HCT116 (cell line): ENCODE measurements at regions not wholly inside any gene's neighbourhood (a gene's known extent, or its start where the extent isn't known, plus 50 kb on each side); places are given as distances from the start of the nearest gene placed in this dataset.
A peak's percentile ranks its signal among the peaks of the same experiment; 100 is the strongest.

Experiments
- ATAC-seq: fragments of 200-7000 bp; cut with Tn5 transposase; 2 replicates; pipeline ENCODE4 v1.9.1; 2020; ENCODE audit warnings: mild to moderate bottlenecking, moderate library complexity
- BruUV-seq: library from RNA; stranded (reverse); fragments of 400-500 nt; replicated peaks from 2 replicates; lab custom pipeline; 2021; lab: Mats Ljungman, UMichigan
- CTCF ChIA-PET: fragments of 300-600 bp; sonication (Branson Sonifier 250); formaldehyde crosslinking; loops from one replicate; lab custom pipeline; 2021; ENCODE audit warnings: antibody characterized with exemption; lab: Charles Lee
- POLR2A ChIA-PET: fragments of 300-600, 350-600 bp; sonication (Branson Sonifier 250); formaldehyde crosslinking; loops from one replicate; lab custom pipeline; 2021; ENCODE audit warnings: antibody characterized with exemption; lab: Charles Lee
- RAD21 ChIA-PET, 2 experiments: fragments of 300-600 bp; sonication (Branson Sonifier 250); formaldehyde crosslinking; loops; one replicate each; lab custom pipeline; 2023; ENCODE audit warnings: low total read pairs in 2 of 2; ENCODE audit not compliant: uncharacterized antibody in 2 of 2, unreplicated experiment in 2 of 2, low non-redundant PET in 1 of 2; lab: Charles Lee
- DNase-seq: peaks from one replicate; pipeline ENCODE4 v3.0.0-alpha.2; 2010; ENCODE audit warnings: low read depth, low spot score
- H2AFZ ChIP-seq: fragments of 200-600 bp; shearing (Covaris generic), sonication (generic); 2 replicates; pipeline ENCODE4 v1.6.1; 2017; ENCODE audit warnings: low read depth, mixed run types, mixed read lengths, antibody characterized with exemption, low read length; ENCODE audit not compliant: poor library complexity, severe bottlenecking
- H3K27ac ChIP-seq: 2 replicates; pipeline ENCODE4 v1.5.1; 2012; ENCODE audit warnings: low read depth, low read length
- H3K27me3 ChIP-seq: fragments of 200-600 bp; sonication (generic); 2 replicates; pipeline ENCODE4 v1.6.1; 2016; ENCODE audit warnings: mixed run types, low read length, mixed read lengths; ENCODE audit not compliant: insufficient read depth
- H3K36me3 ChIP-seq, 2 experiments: fragments of 200-500 bp in 1 of 2; fragments of 200-600 bp in 1 of 2; sonication (Bioruptor generic) in 1 of 2; sonication (generic) in 1 of 2; 2 replicates each; pipeline versions ENCODE4 v1.5.1 to v1.6.1; 2014 to 2016; ENCODE audit warnings: low read length in 2 of 2, inconsistent platforms in 1 of 2, mixed read lengths in 1 of 2, mixed run types in 1 of 2; ENCODE audit not compliant: insufficient read depth in 2 of 2, control insufficient read depth in 1 of 2
- H3K4me1 ChIP-seq, 2 experiments: fragments of 200-600 bp in 1 of 2; sonication (generic) in 1 of 2; 2 replicates each; pipeline versions ENCODE4 v1.5.1 to v1.6.1; 2012 to 2017; ENCODE audit warnings: low read length in 2 of 2, inconsistent platforms in 1 of 2, mild to moderate bottlenecking in 1 of 2, mixed read lengths in 1 of 2, mixed run types in 1 of 2, moderate library complexity in 1 of 2; ENCODE audit not compliant: insufficient read depth in 2 of 2, control insufficient read depth in 1 of 2
- H3K4me2 ChIP-seq: fragments of 200-600 bp; sonication (generic); 2 replicates; pipeline ENCODE4 v1.6.1; 2017; ENCODE audit warnings: mixed run types, low read length, mixed read lengths
- H3K4me3 ChIP-seq, 2 experiments: fragments of 200-600 bp in 1 of 2; sonication (generic) in 1 of 2; replicated peaks in 1 of 2; 2 replicates each; pipeline ENCODE4 v1.5.1; 2011 to 2016; ENCODE audit warnings: low read length in 2 of 2, control low read depth in 1 of 2, low read depth in 1 of 2, mild to moderate bottlenecking in 1 of 2, mixed read lengths in 1 of 2, mixed run types in 1 of 2
- H3K79me2 ChIP-seq: fragments of 200-600 bp; sonication (generic); 2 replicates; pipeline ENCODE4 v1.6.1; 2017; ENCODE audit warnings: mild to moderate bottlenecking, mixed run types, low read length, moderate library complexity, mixed read lengths; ENCODE audit not compliant: insufficient read depth
- H3K9ac ChIP-seq: fragments of 200-600 bp; sonication (generic); 2 replicates; pipeline ENCODE4 v1.6.1; 2016; ENCODE audit warnings: low read length, mixed read lengths
- H3K9me2 ChIP-seq: fragments of 200-600 bp; sonication (generic), shearing (Covaris generic); 2 replicates; pipeline ENCODE4 v1.6.1; 2017; ENCODE audit warnings: mixed run types, mild to moderate bottlenecking, moderate library complexity; ENCODE audit not compliant: insufficient read depth
- H3K9me3 ChIP-seq, 2 experiments: fragments of 200-500 bp in 1 of 2; fragments of 200-600 bp in 1 of 2; sonication (Bioruptor generic) in 1 of 2; sonication (generic) in 1 of 2; 2 replicates each; pipeline ENCODE4 v1.6.1; 2014 to 2017; ENCODE audit warnings: low read length in 2 of 2, mixed read lengths in 2 of 2, inconsistent platforms in 1 of 2, low read depth in 1 of 2, mild to moderate bottlenecking in 1 of 2, mixed run types in 1 of 2, moderate library complexity in 1 of 2; ENCODE audit not compliant: control insufficient read depth in 1 of 2, insufficient read depth in 1 of 2
- H4K20me1 ChIP-seq: fragments of 200-600 bp; sonication (generic), shearing (Covaris generic); 2 replicates; pipeline ENCODE4 v1.6.1; 2017; ENCODE audit warnings: mixed run types, mild to moderate bottlenecking, moderate library complexity; ENCODE audit not compliant: insufficient read depth
- CBX3 ChIP-seq: IDR thresholded peaks from 2 replicates; pipeline ENCODE4 v1.6.1; 2012; ENCODE audit warnings: low read depth
- intact Hi-C: fragments of 100-400 bp; cut with micrococcal nuclease; formaldehyde crosslinking; loops from 2 replicates; pipeline ENCODE4 v1.10.0; 2022
- TF ChIP-seq, protein P1 (sequence below), 3 experiments: fragments of 200-600 bp in 1 of 3; sonication (generic) in 1 of 3; IDR thresholded peaks in 2 of 3; conservative IDR thresholded peaks in 1 of 3; 2 replicates each; pipeline ENCODE4 v1.5.1; 2012 to 2017; ENCODE audit warnings: low read depth in 2 of 3, low read length in 2 of 3, antibody characterized with exemption in 1 of 3, borderline replicate concordance in 1 of 3, control low read depth in 1 of 3, mild to moderate bottlenecking in 1 of 3, mixed read lengths in 1 of 3, mixed run types in 1 of 3, moderate library complexity in 1 of 3; ENCODE audit not compliant: insufficient read depth in 1 of 3

DNA sequence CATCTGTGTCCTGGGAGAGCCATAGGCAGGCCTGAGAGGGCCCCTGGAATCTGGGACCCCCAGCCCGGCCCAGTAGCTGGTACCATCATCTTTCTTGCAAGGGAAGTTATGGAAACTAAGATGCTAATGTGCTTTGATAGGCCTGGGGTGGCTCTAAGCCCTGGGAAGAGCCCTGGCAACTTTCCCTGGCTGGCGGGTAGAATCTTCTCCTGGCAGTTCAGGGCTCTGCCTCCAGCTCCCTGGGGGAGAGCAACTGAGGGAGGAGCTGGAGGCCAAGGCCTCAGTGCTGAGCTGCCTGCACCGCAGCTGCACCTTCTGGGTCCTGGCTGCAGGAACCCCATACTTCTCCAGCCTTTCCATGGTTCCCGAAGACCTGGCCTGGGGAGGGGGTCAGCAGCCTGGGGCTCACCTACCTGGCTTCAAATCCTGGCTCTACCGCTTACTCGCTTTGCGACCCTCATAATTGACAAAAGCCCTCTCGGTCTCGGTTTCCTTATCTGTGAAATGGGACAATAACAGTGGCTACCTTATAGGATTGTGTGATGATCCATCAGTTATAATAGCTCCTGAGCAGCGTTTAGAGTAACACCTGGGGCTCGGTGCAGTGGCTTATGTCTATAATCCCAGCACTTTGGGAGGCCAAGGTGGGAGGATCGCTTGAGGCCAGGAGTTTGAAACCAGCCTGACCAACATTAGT, 333.7 kb downstream of the SEC14L1 start:
- peaks cover 55 to 90% of the 10 kb centered on the region in 2 experiments for H3K4me1 ChIP-seq
- ChIA-PET POLR2A (interaction anchor here (1.2 kb wide), 1 partner anchor 187 kb away, joined by 3 read pairs; no protein-coding TSS in a partner anchor), CTCF (interaction anchor here (0.9 to 1.9 kb wide), 3 partner anchors 8 to 45 kb away, joined by 3 to 8 read pairs (median 5); no protein-coding TSS in a partner anchor), RAD21 (no interaction called here)
- H3K27ac ChIP-seq, result peak overlapping the region; percentile 79
- H3K4me3 ChIP-seq, result peak overlapping the region in 1 of 2 experiments; percentile 20; a peak in 2 of 4 replicates
- no peaks in the 10 kb centered on the region for H3K27me3 ChIP-seq
- intact Hi-C loops, result loop anchor here (5.0 kb wide), 1 partner anchor 127 kb away; no protein-coding TSS in a partner anchor
- ATAC-seq (no peak), DNase-seq (no peak)
- no peaks in the 10 kb centered on the region for H3K9me2 ChIP-seq
- no peak overlapping the region for H2AFZ ChIP-seq
- H3K9ac ChIP-seq, result peak overlapping the region; percentile 42
- no TSS peak for BruUV-seq
- peak overlapping the region; percentile 64 for H3K4me2 ChIP-seq
- H3K36me3 ChIP-seq, result peaks cover 0 to 5% of the 10 kb centered on the region in 2 experiments; a peak in 1 of 4 replicates
- no peaks in the 10 kb centered on the region for H3K9me3 ChIP-seq
- H4K20me1 ChIP-seq, result no peaks in the 10 kb centered on the region; the same call in 1 of the 2 replicates
- H3K79me2 ChIP-seq, result peaks cover 99% of the 10 kb centered on the region
- TF ChIP-seq CBX3, result no peak
- TF ChIP-seq, protein P1, sequence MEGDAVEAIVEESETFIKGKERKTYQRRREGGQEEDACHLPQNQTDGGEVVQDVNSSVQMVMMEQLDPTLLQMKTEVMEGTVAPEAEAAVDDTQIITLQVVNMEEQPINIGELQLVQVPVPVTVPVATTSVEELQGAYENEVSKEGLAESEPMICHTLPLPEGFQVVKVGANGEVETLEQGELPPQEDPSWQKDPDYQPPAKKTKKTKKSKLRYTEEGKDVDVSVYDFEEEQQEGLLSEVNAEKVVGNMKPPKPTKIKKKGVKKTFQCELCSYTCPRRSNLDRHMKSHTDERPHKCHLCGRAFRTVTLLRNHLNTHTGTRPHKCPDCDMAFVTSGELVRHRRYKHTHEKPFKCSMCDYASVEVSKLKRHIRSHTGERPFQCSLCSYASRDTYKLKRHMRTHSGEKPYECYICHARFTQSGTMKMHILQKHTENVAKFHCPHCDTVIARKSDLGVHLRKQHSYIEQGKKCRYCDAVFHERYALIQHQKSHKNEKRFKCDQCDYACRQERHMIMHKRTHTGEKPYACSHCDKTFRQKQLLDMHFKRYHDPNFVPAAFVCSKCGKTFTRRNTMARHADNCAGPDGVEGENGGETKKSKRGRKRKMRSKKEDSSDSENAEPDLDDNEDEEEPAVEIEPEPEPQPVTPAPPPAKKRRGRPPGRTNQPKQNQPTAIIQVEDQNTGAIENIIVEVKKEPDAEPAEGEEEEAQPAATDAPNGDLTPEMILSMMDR (IDR thresholded peaks at IDR 0.05 in 2 of 3, conservative IDR thresholded peaks at IDR 0.05 in 1 of 3; ENCODE audit: borderline replicate concordance in 1 of 3, insufficient read depth in 1 of 3, low read depth in 2 of 3, low read length in 2 of 3), result 0 out of 6 replicates have a peak, but pooled peaks of 1 of the 3 experiments have one; percentile 1
